ENCODE measurements at regions not wholly inside any gene's neighbourhood (a gene's known extent, or its start where the extent isn't known, plus 50 kb on each side); places are given as distances from the start of the nearest gene placed in this dataset.

GRCh38 chr6:98777762-98778161 lies 56.6 kb upstream of the POU3F2 start:
- DNase-seq = no peak
- no peak for TF ChIP-seq POLR2A (IDR thresholded peaks at IDR 0.05; ENCODE audit: low read length)
- TF ChIP-seq GATA1 (IDR thresholded peaks at IDR 0.05; ENCODE audit: low read depth, low read length) = no peak

- DNase-seq = no peak
- no peak for TF ChIP-seq GATA1 (IDR thresholded peaks at IDR 0.05; ENCODE audit: low read depth, low read length)
- no peak for TF ChIP-seq POLR2A (IDR thresholded peaks at IDR 0.05; ENCODE audit: low read length)
Observed at GRCh38 chr6:98779618-98780017, 54.8 kb upstream of the POU3F2 start.

- DNase-seq = no peak
- TF ChIP-seq GATA1 (IDR thresholded peaks at IDR 0.05; ENCODE audit: low read depth, low read length) (no peak), POLR2A (IDR thresholded peaks at IDR 0.05; ENCODE audit: low read length) (no peak)
Observed at GRCh38 chr6:98782772-98783171, 51.6 kb upstream of the POU3F2 start.

- no peak for DNase-seq
- no peak for TF ChIP-seq POLR2A (IDR thresholded peaks at IDR 0.05; ENCODE audit: low read length)
- TF ChIP-seq GATA1 (IDR thresholded peaks at IDR 0.05; ENCODE audit: low read depth, low read length) = no peak
Observed at GRCh38 chr6:98783578-98783977, 50.8 kb upstream of the POU3F2 start.
